Lower lobe of right lung (tissue), 2 donors: ENCODE measurements at regions not wholly inside any gene's neighbourhood (a gene's known extent, or its start where the extent isn't known, plus 50 kb on each side); places are given as distances from the start of the nearest gene placed in this dataset.

Source experiments
- ATAC-seq, 2 donors: fragments of 200-7000 bp; cut with Tn5 transposase; one replicate each; pipeline ENCODE4 v1.9.1; 2020 to 2022; ENCODE audit warnings: mild to moderate bottlenecking in 2 of 2, moderate library complexity in 2 of 2
- DNase-seq: peaks from one replicate; pipeline ENCODE4 v3.0.0-alpha.2; 2020
- H3K27ac ChIP-seq: fragments of 200-600 bp; one replicate; pipeline ENCODE4 v1.8.0; 2022
- H3K27me3 ChIP-seq: fragments of 200-600 bp; one replicate; pipeline ENCODE4 v1.8.0; 2022; ENCODE audit warnings: low read depth
- H3K36me3 ChIP-seq: fragments of 200-600 bp; one replicate; pipeline ENCODE4 v1.8.0; 2022; ENCODE audit warnings: mild to moderate bottlenecking
- H3K4me1 ChIP-seq: fragments of 200-600 bp; one replicate; pipeline ENCODE4 v1.8.0; 2022
- H3K4me3 ChIP-seq: fragments of 200-600 bp; one replicate; pipeline ENCODE4 v1.8.0; 2022; ENCODE audit warnings: mild to moderate bottlenecking
- H3K9me3 ChIP-seq: fragments of 200-600 bp; one replicate; pipeline ENCODE4 v1.8.0; 2022
- CTCF ChIP-seq: fragments of 200-600 bp; IDR thresholded peaks from one replicate; pipeline ENCODE4 v1.8.0; 2022; ENCODE audit warnings: antibody characterized with exemption, mild to moderate bottlenecking
- intact Hi-C: fragments of 100-400 bp; cut with DNase I; formaldehyde crosslinking; loops from one replicate; pipeline ENCODE4 v1.11.0; 2022
- donor health status: DM: no; HTN: yes; CAD: no; lungs with severe emphysema.

GRCh38 chr4:28250646-28251045 is 1390.0 kb downstream of the STIM2 start:
- H3K9me3 ChIP-seq, result peaks cover 3% of the 10 kb centered on the region
- H3K27ac ChIP-seq, result no peak overlapping the region
- no peaks in the 10 kb centered on the region for H3K4me1 ChIP-seq
- intact Hi-C loops, result no loop called here
- no peak for DNase-seq
- H3K4me3 ChIP-seq, result no peak overlapping the region
- no peaks in the 10 kb centered on the region for H3K36me3 ChIP-seq
- H3K27me3 ChIP-seq, result no peaks in the 10 kb centered on the region
- ATAC-seq, result no peak
- TF ChIP-seq CTCF, result no peak

- Histone ChIP-seq H3K4me1 (no peaks in the 10 kb centered on the region), H3K27me3 (no peaks in the 10 kb centered on the region), H3K9me3 (peaks cover 4% of the 10 kb centered on the region), H3K27ac (no peak overlapping the region), H3K4me3 (no peak overlapping the region), H3K36me3 (no peaks in the 10 kb centered on the region)
- intact Hi-C loops, result no loop called here
- ATAC-seq (no peak), DNase-seq (no peak)
- no peak for TF ChIP-seq CTCF
These were observed 1391.2 kb downstream of the STIM2 start for GRCh38 chr4:28251831-28252230.

GRCh38 chr4:28254003-28254402 is 1393.4 kb downstream of the STIM2 start:
- DNase-seq, result no peak

GRCh38 chr4:28256295-28256694 is 1395.7 kb downstream of the STIM2 start:
- no peaks in the 10 kb centered on the region for H3K4me1 ChIP-seq
- no peak overlapping the region for H3K4me3 ChIP-seq
- no peak overlapping the region for H3K27ac ChIP-seq
- no peaks in the 10 kb centered on the region for H3K36me3 ChIP-seq
- intact Hi-C loops, result no loop called here
- no peak for TF ChIP-seq CTCF
- H3K9me3 ChIP-seq, result peaks cover 4% of the 10 kb centered on the region
- no peak for DNase-seq
- H3K27me3 ChIP-seq, result no peaks in the 10 kb centered on the region
- no peak for ATAC-seq

More at GRCh38 chr4:28254003-28254402, 1393.4 kb downstream of the STIM2 start:
- H3K27me3 ChIP-seq, result no peaks in the 10 kb centered on the region
- intact Hi-C loops, result no loop called here
- ATAC-seq, result peak in 1 of 2 donors; percentile 21
- no peak overlapping the region for H3K4me3 ChIP-seq
- H3K9me3 ChIP-seq, result peaks cover 4% of the 10 kb centered on the region
- H3K36me3 ChIP-seq, result no peaks in the 10 kb centered on the region
- TF ChIP-seq CTCF, result no peak
- no peaks in the 10 kb centered on the region for H3K4me1 ChIP-seq
- H3K27ac ChIP-seq, result no peak overlapping the region

- no peak for ATAC-seq
- DNase-seq, result no peak
- Histone ChIP-seq H3K27me3 (no peaks in the 10 kb centered on the region), H3K9me3 (peaks cover 4% of the 10 kb centered on the region), H3K4me1 (no peaks in the 10 kb centered on the region), H3K27ac (no peak overlapping the region), H3K4me3 (no peak overlapping the region), H3K36me3 (no peaks in the 10 kb centered on the region)
- intact Hi-C loops, result no loop called here
- no peak for TF ChIP-seq CTCF
These were observed 1399.3 kb downstream of the STIM2 start for GRCh38 chr4:28259951-28260350.

GRCh38 chr4:28267166-28267565 is 1406.5 kb downstream of the STIM2 start:
- no peak for ATAC-seq
- DNase-seq, result no peak
- intact Hi-C loops, result no loop called here

More at GRCh38 chr4:28267166-28267565, 1406.5 kb downstream of the STIM2 start:
- Histone ChIP-seq H3K36me3 (no peaks in the 10 kb centered on the region), H3K4me1 (no peaks in the 10 kb centered on the region), H3K27ac (no peak overlapping the region), H3K27me3 (no peaks in the 10 kb centered on the region), H3K9me3 (no peaks in the 10 kb centered on the region), H3K4me3 (no peak overlapping the region)
- no peak for TF ChIP-seq CTCF
